Left ventricle myocardium inferior (tissue), 1 donor: ENCODE measurements at regions not wholly inside any gene's neighbourhood (a gene's known extent, or its start where the extent isn't known, plus 50 kb on each side); places are given as distances from the start of the nearest gene placed in this dataset.

ENCODE experiments used
- DNase-seq: peaks from one replicate; pipeline ENCODE4 v3.0.0-alpha.2; 2020
- H3K27ac ChIP-seq: fragments of 200-600 bp; replicated peaks from 2 replicates; pipeline ENCODE4 v1.8.0; 2021
- H3K27me3 ChIP-seq: fragments of 200-600 bp; 2 replicates; pipeline ENCODE4 v1.8.0; 2021; ENCODE audit warnings: low read depth
- H3K36me3 ChIP-seq: fragments of 200-600 bp; 2 replicates; pipeline ENCODE4 v1.8.0; 2021
- H3K4me1 ChIP-seq: fragments of 200-600 bp; 2 replicates; pipeline ENCODE4 v1.8.0; 2021
- H3K4me3 ChIP-seq: fragments of 200-600 bp; 2 replicates; pipeline ENCODE4 v1.8.0; 2021; ENCODE audit warnings: mild to moderate bottlenecking, moderate library complexity
- H3K9me3 ChIP-seq: fragments of 200-600 bp; replicated peaks from 2 replicates; pipeline ENCODE4 v1.8.0; 2021
- intact Hi-C: fragments of 100-400 bp; cut with micrococcal nuclease; formaldehyde crosslinking; loops from one replicate; pipeline ENCODE4 v1.11.0; 2022
- TF ChIP-seq, protein P1 (sequence below): fragments of 200-600 bp; IDR thresholded peaks from 2 replicates; pipeline ENCODE4 v1.8.0; 2021; ENCODE audit warnings: antibody characterized with exemption, mild to moderate bottlenecking, borderline replicate concordance
- donor health status: DM: no; HTN: yes; CAD: no; lungs with severe emphysema.

DNA sequence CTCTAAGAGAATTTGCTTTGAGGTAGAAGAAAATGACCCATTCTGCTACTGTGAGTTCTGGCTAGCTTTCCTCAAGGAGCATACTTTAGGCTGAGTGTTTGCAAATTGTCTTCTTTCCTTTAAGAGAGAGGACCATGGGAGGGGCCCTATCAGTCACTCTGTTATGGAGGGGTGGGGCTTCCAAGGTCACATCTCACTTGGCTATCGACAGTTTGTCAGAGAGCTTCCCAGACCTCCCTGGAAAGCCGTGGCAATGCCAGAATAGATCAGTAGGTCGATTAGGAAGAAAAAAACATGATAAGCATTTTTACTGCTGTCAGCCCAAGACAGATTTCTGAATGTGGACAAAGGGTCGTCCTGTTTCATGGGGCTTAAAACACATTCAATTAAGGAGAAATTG, 93.3 kb downstream of the OXGR1 start:
- Histone ChIP-seq H3K4me3 (no peak overlapping the region), H3K4me1 (no peaks in the 10 kb centered on the region), H3K27ac (no peak overlapping the region), H3K9me3 (peaks cover under 1% of the 10 kb centered on the region), H3K27me3 (no peaks in the 10 kb centered on the region), H3K36me3 (no peaks in the 10 kb centered on the region)
- no peak for DNase-seq
- intact Hi-C loops, result no loop called here
- TF ChIP-seq, protein P1, sequence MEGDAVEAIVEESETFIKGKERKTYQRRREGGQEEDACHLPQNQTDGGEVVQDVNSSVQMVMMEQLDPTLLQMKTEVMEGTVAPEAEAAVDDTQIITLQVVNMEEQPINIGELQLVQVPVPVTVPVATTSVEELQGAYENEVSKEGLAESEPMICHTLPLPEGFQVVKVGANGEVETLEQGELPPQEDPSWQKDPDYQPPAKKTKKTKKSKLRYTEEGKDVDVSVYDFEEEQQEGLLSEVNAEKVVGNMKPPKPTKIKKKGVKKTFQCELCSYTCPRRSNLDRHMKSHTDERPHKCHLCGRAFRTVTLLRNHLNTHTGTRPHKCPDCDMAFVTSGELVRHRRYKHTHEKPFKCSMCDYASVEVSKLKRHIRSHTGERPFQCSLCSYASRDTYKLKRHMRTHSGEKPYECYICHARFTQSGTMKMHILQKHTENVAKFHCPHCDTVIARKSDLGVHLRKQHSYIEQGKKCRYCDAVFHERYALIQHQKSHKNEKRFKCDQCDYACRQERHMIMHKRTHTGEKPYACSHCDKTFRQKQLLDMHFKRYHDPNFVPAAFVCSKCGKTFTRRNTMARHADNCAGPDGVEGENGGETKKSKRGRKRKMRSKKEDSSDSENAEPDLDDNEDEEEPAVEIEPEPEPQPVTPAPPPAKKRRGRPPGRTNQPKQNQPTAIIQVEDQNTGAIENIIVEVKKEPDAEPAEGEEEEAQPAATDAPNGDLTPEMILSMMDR, result no peak

DNA sequence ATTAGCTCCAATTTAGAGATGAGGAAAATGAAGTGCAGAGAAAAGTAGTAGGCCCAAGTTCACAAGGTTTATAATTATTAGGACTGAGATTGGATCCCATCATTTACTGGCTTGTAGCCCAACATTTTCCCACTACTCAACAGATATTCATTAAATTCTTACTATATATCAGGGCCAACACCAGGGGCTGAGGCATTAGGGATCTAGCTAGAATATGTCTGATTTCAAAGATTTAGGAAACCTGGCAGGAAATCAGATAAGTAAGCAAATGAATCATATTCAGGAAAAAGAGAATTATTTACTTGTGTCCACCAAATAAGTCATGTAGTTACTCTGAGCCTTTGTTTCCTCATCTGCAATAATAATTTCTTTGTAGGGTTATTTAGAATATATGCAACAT, 94.3 kb downstream of the OXGR1 start:
- TF ChIP-seq, protein P1, result no peak
- no peaks in the 10 kb centered on the region for H3K36me3 ChIP-seq
- no peak overlapping the region for H3K27ac ChIP-seq
- no peaks in the 10 kb centered on the region for H3K27me3 ChIP-seq
- intact Hi-C loops, result no loop called here
- no peak overlapping the region for H3K4me3 ChIP-seq
- H3K4me1 ChIP-seq, result no peaks in the 10 kb centered on the region
- peaks cover 11% of the 10 kb centered on the region for H3K9me3 ChIP-seq
- no peak for DNase-seq

DNA sequence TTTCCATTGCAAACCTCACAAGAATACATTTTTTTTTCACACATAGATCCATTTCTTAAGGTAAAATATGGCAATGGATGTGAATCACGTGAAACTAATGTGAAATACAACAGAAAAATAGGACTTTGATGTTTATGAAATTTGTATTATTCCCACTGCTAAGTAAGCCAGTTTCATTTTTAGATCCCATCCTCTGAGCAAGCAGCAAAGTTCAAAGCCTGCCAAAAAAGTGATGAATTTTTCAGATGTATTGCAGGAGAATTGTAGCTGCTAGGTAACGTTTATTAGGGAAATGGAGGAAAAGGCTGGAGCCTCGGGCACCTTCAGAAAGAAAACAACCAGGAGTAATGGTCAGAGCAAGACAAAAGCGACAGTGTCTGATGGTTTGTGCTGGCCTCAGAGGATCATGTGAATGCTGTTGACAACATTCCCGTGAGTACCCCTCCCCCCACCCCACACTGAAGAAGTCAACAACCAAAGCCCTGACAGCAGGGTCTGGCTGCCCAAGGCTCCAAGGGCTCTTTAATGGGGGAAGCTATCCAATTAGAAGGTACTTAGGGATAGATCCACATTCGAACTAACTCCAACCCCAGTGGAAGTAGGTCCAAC, 95.5 kb downstream of the OXGR1 start:
- DNase-seq, result no peak
- intact Hi-C loops, result no loop called here
- no peaks in the 10 kb centered on the region for H3K4me1 ChIP-seq

DNA sequence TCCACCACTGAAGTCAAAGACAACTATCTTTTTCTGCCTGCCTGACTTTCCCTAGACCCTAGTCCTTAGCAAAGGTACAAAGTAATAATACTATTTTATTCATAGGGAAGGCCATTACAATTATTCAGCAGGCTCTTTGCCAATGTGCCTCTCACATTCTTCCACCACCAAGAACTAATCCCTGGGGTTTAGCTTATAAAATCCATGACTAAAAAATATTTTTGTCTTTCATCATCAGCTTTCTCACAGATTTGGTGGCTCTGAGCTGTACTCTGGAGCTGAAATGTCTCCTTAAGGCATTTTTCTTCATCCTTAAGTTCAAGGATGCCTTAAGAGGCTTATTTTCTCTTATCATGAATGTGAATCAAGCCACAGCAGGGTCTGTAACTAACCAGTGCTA, 96.1 kb downstream of the OXGR1 start:
- H3K9me3 ChIP-seq, result peaks cover 14% of the 10 kb centered on the region
- no peaks in the 10 kb centered on the region for H3K36me3 ChIP-seq
- H3K27ac ChIP-seq, result no peak overlapping the region
- intact Hi-C loops, result no loop called here
- H3K4me3 ChIP-seq, result no peak overlapping the region
- TF ChIP-seq, protein P1, result no peak
- DNase-seq, result no peak
- H3K27me3 ChIP-seq, result no peaks in the 10 kb centered on the region
- no peaks in the 10 kb centered on the region for H3K4me1 ChIP-seq

More for the DNA sequence above, 95.5 kb downstream of the OXGR1 start:
- Histone ChIP-seq H3K27me3 (no peaks in the 10 kb centered on the region), H3K4me3 (peak overlapping the region; percentile 12), H3K27ac (no peak overlapping the region), H3K9me3 (peaks cover 14% of the 10 kb centered on the region), H3K36me3 (no peaks in the 10 kb centered on the region)
- TF ChIP-seq, protein P1, result no peak
